ENCODE measurements at regions not wholly inside any gene's neighbourhood (a gene's known extent, or its start where the extent isn't known, plus 50 kb on each side); places are given as distances from the start of the nearest gene placed in this dataset.

DNA sequence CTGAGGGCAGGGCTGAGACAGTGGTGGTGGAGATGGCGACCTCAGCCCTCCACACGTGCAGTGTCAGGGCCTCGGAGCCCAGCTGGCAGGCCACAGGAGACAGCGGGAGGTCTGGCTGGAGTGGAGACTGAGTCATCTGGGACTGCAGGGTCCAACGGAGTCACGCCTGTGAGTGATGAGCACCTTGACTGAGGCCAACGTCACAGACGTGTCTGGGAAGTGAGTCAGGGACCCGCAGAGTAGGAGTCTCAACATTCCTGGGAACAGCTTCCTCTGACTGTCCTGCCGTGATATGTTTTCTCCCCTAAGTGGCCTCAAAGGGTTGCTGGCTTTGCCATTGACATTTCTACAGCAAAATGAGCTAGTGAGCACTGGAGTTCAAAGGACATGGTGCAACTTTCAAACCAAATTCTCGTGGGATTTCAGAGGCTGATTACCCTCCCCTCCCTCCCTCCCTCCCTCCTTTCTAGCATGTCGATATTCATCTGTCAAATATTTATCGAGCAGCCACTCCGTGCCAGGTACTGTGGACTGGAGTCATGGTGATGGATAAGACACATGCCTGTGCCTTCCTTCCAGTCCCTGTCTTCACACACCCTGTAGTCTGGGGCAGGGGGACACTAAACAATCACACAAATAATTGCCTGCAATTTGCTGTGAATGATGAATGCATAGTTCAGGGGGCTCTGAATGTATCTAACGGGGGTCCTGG is 53.3 kb upstream of the AMOTL2 start:
- peak; percentile 100 for DNase-seq (ENCODE audit: low read depth)

- peak; percentile 90 for DNase-seq (ENCODE audit: low read depth)
These were observed 52.5 kb upstream of the AMOTL2 start for GRCh38 chr3:134426660-134427181.

GRCh38 chr3:134425943-134426342 is 51.7 kb upstream of the AMOTL2 start:
- no peak for DNase-seq (ENCODE audit: low read depth)

Measured in ELR (cell line).